ENCODE measurements at regions not wholly inside any gene's neighbourhood (a gene's known extent, or its start where the extent isn't known, plus 50 kb on each side); places are given as distances from the start of the nearest gene placed in this dataset.

- Histone ChIP-seq H3K4me1 (ENCODE audit: insufficient read depth) (no peaks in the 10 kb centered on the region), H3K4me2 (peak overlapping the region; percentile 33), H4K20me1 (ENCODE audit: insufficient read depth, poor library complexity, severe bottlenecking) (no peaks in the 10 kb centered on the region), H3K9me3 (ENCODE audit: low read depth) (no peaks in the 10 kb centered on the region), H2AFZ (no peak overlapping the region), H3K4me3 (no peak overlapping the region), H3K79me2 (no peaks in the 10 kb centered on the region), H3K27me3 (no peaks in the 10 kb centered on the region), H3K9me2 (replicated peaks; ENCODE audit: insufficient read depth) (no peaks in the 10 kb centered on the region), H3K27ac (no peak overlapping the region), H3K36me3 (replicated peaks; ENCODE audit: insufficient read depth, low read depth) (no peaks in the 10 kb centered on the region)
- DNase-seq (ENCODE audit: low spot score), result no peak
- TF ChIP-seq EZH2phosphoT487 (IDR thresholded peaks at IDR 0.05; ENCODE audit: low read depth, severe bottlenecking, unreplicated experiment), result no peak
- TF ChIP-seq CTCF (IDR thresholded peaks at IDR 0.05; ENCODE audit: poor library complexity), result no peak
- TF ChIP-seq EZH2 (IDR thresholded peaks at IDR 0.05; ENCODE audit: borderline replicate concordance), result no peak
- WGBS (ENCODE audit: low lambda C conversion rate, missing lambda C conversion rate), result 75% methylated on average over 8 of the region's 8 CpGs
Observed at GRCh38 chr12:107441665-107442300, 243.8 kb upstream of the PWP1 start.

- H3K36me3 ChIP-seq (replicated peaks; ENCODE audit: insufficient read depth, low read depth), result no peaks in the 10 kb centered on the region
- no peaks in the 10 kb centered on the region for H3K9me3 ChIP-seq (ENCODE audit: low read depth)
- no peak overlapping the region for H2AFZ ChIP-seq
- H3K79me2 ChIP-seq, result no peaks in the 10 kb centered on the region
- no peaks in the 10 kb centered on the region for H3K4me1 ChIP-seq (ENCODE audit: insufficient read depth)
- no peaks in the 10 kb centered on the region for H4K20me1 ChIP-seq (ENCODE audit: insufficient read depth, poor library complexity, severe bottlenecking)
- H3K9me2 ChIP-seq (replicated peaks; ENCODE audit: insufficient read depth), result no peaks in the 10 kb centered on the region
- no peaks in the 10 kb centered on the region for H3K27me3 ChIP-seq
- DNase-seq (ENCODE audit: low spot score), result no peak
- TF ChIP-seq EZH2phosphoT487 (IDR thresholded peaks at IDR 0.05; ENCODE audit: low read depth, severe bottlenecking, unreplicated experiment) (no peak), CTCF (IDR thresholded peaks at IDR 0.05; ENCODE audit: poor library complexity) (no peak), EZH2 (IDR thresholded peaks at IDR 0.05; ENCODE audit: borderline replicate concordance) (no peak)
- peak overlapping the region; percentile 33 for H3K4me2 ChIP-seq
- H3K27ac ChIP-seq, result no peak overlapping the region
- no peak overlapping the region for H3K4me3 ChIP-seq
- 83% methylated on average over 7 of the region's 7 CpGs for WGBS (ENCODE audit: low lambda C conversion rate, missing lambda C conversion rate)
Observed at GRCh38 chr12:107442326-107442987, 243.1 kb upstream of the PWP1 start.

GRCh38 chr12:107443320-107444090 is 242.1 kb upstream of the PWP1 start:
- Histone ChIP-seq H3K9me2 (replicated peaks; ENCODE audit: insufficient read depth) (no peaks in the 10 kb centered on the region), H3K4me3 (no peak overlapping the region), H4K20me1 (ENCODE audit: insufficient read depth, poor library complexity, severe bottlenecking) (no peaks in the 10 kb centered on the region), H3K9me3 (ENCODE audit: low read depth) (no peaks in the 10 kb centered on the region), H3K4me2 (no peak overlapping the region), H3K79me2 (no peaks in the 10 kb centered on the region), H3K4me1 (ENCODE audit: insufficient read depth) (no peaks in the 10 kb centered on the region), H3K27ac (no peak overlapping the region), H2AFZ (no peak overlapping the region), H3K27me3 (no peaks in the 10 kb centered on the region), H3K36me3 (replicated peaks; ENCODE audit: insufficient read depth, low read depth) (no peaks in the 10 kb centered on the region)
- TF ChIP-seq EZH2 (IDR thresholded peaks at IDR 0.05; ENCODE audit: borderline replicate concordance) (no peak), CTCF (IDR thresholded peaks at IDR 0.05; ENCODE audit: poor library complexity) (no peak)
- DNase-seq (ENCODE audit: low spot score), result no peak
- 95% methylated on average over 10 of the region's 10 CpGs for WGBS (ENCODE audit: low lambda C conversion rate, missing lambda C conversion rate)
